NOMO-1 treated with dmso at 0.1 percent for 144 hours (cell line): ENCODE measurements at regions not wholly inside any gene's neighbourhood (a gene's known extent, or its start where the extent isn't known, plus 50 kb on each side); places are given as distances from the start of the nearest gene placed in this dataset.

Experiments
- DNase-seq: peaks from one replicate; lab custom pipeline; 2025; ENCODE audit not compliant: unreplicated experiment; lab: John Stamatoyannopoulos, UW

DNA sequence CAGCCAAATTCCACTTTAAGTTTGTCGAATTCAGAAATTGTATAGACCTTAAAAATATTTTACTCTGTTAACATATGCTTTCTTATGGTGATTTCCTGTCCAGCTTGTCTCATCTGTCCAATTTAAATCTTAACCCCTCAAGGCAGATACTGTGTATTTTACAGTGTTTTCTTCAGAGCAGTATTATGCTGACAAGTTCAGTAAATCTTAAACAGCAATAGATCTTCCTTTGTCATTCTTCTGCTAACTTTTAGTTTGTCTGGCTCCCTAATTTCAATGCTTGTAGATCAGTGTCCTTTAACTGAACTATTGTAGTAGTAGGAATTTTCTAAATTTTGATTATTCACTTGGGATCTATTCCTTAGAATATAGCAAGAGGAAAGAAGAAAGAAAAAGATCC is 52.8 kb upstream of the MEIS1 start:
- no peak for DNase-seq

DNA sequence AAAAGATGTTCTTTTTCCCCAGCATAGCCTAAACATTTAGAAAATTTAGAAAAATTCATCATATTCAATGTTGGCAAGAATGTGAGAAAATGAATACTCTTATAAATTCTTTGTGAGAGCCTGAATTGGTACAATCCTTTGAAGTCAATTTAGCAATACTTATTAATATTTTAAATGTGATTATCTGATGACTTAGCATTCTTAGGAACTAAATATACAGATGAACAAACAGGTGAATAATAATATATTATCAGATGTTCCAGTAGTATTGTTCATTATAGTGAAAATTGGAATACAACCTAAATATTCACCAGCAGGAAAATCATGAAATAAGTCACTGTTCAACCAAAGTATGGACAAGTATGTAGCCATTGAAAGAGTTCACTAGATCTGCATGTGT is 55.5 kb upstream of the MEIS1 start:
- no peak for DNase-seq

DNA sequence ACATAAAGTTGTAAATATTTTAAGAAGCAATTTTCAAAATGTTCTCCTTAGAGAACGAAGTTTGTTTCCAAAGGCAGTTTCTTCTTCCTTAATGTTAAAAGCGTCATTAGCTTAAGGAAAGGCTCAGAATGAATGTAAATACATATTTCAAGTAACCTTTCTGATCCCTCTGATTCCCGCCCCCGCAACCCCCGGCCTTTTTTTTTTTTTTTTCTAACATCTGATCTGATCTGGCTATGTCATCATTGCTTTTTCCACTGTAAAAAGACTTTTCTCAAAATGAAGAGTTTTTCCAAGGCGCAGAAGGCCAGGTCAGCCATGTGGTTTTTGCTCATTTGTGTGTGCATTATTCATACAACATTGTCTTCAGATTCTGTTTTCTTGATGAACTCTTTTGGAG is 57.1 kb upstream of the MEIS1 start:
- DNase-seq, result no peak

DNA sequence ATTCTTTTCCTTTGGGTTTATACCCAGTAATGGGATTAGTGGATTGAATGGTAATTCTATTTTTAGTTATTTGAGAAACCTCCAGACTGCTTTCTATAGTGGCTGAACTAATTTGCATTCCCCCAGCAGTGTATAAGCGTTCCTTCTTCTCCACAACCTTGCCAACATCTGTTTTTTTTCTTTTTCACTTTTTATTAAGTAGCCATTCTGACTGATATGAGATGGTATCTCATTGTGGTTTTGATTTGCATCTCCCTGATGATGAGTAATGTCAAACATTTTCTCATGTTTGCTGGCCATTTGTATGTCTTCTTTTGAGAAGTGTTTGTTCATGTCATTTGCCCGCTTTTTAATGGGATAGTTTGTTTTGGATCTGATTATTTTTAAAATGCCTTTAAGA is 64.1 kb upstream of the MEIS1 start:
- no peak for DNase-seq

DNA sequence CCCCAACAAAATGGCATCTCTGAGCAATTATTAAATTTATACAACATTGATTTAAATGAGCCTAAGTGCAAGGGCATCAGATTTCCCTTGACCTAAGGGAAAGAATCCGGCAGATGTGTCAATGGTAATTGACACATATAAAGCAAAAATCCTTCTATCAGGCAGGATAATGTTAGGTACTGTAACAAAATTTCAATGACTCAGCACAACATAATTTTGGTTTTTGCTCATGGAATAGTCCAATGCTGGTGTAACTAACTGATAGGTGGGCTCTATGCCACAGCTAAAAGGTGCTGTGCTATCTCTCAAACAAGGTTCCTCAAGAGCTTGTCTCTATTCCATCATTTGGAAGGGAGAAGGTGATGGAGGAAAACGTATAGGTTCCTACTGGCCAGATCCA is 68.3 kb upstream of the MEIS1 start:
- DNase-seq, result no peak

DNA sequence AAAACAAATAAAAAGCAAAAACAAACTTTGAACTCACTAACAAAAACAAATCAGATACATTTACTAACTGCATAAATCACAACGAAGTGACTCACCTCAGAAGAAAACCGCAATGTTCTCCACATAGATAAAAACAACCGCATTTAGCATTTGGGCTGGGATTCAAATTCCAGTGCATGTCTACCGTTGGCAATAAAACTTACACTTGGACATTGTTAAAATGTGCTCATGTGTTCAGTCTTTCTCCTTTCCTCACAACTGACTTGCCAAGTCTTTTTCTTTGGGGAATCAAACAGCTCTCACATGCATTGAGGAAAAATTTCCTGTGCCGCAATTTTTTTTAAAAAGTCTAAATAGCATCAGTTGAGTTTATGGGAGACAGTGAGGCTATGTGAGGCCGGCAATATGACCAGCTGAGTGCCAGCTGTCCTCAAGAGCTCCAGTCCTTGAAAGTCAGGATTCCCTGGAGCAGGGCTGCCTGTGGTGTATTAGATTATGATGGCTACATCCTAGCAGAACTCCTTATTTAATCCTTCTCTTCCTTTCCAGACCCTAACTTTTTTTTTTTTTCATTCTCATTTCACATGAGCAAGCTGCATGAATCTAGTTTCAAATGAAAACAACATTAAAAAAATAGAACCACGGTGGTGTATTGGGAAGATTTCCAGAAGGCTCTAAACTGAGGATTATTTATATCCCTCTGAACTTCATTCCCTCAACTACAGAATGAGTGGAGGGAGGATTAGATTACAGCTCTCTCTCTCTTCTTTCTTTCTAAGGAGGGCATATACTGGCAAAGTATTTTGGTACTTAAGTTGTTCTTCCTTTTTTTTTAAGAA is 70.2 kb upstream of the MEIS1 start:
- DNase-seq, result no peak

DNA sequence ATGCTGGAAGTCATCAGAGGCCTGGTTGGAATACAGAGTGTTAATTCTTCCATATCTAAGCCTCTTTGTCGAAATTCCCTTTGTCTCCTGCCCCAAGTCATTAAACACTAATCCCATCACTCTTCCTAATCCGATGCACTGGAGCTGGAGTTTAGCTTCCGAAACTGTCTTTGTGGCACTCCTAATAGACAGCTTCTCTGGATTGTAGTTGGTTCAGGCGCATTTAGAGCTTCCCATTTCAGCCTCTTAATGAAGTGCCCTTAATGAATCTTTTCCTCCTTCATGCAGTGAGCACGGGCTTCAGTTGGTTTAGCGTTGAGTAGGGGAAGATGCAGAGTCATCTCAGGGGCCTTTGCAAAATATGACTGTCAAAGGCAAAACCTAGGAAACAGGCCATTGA is 72.2 kb upstream of the MEIS1 start:
- no peak for DNase-seq

DNA sequence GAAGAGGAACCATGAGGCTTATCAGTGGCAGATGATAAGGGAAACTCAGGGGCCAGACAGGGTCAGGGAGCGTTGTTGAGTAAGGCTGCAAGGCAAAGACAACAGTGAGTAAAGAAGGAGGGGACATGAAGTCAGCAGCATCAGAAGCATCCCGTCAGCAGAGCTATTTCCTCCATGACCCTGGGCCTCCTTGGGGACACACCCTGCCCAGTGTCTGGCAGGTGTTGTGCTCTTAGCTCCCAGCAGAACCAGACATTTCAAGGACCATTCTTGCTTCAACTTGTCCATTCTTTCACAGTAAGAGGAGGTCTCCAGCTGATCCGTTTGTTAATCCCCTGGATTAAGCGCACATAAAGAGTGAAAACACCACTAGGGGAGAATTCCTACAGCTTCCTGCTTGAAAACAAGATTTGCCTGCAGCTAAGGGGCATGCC is 88.7 kb upstream of the MEIS1 start:
- DNase-seq, result no peak

DNA sequence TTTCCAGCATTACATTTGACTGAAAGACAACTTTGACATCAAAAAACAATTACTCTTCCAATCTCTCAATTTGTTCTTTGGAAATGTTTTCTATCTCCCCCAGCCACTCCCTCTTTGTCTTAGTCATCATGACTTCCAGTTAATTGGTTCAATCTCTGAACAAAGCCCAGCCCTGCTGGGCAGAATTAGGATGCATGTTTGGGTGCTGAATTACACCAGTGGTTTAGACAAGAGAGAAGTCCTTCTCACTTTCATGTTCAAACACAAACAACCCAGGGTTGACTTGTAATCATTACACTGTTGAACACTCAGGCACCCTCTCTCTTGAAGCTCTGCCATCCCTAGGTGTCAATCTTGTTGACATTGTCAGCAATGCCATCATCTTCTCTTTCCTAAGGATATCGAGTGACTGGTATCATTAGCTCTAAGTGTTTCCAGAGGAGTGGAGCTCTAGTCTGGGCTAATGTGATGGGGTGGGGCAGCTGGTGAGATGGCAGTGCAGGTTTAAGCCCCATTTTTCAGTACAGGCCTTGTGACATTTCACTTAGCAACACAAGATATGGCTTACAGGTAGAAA is 90.8 kb upstream of the MEIS1 start:
- no peak for DNase-seq

DNA sequence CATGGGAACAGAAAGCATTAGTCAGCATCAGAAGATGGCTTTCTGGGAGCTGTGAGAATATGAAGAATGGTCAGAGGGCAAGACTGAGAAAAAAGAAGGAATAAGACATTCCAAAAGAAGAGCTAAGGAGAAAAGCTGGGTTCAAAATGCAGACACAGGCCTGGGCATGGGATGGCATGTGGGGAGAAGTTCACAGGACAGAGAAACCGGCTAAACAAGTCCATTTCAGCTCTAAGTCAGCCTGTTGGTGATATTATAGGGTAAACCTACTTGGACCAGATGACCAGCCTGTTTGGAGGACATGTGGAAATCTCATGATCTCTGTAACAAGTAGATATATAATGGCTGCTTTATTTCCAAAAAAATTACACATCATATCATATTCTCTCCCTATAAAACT is 91.7 kb upstream of the MEIS1 start:
- DNase-seq, result no peak

DNA sequence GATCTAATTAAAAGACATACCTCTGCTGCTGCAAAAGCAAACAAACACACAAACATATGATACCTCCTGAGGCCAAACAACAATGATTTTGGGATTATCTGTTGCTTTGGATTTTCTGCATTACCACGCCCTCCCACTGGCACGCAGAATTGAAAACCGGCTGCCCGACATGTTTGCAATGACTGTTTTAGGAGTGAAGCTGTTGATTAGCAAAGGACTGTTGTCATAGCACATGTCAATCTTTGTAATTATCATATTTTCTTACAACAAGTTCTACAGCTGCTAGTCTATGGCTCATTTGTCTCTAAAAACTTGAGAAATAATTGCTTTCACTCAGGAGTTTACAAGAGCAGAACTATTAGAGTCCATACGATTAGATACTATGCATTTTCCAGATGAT is 94.4 kb upstream of the MEIS1 start:
- DNase-seq, result no peak

DNA sequence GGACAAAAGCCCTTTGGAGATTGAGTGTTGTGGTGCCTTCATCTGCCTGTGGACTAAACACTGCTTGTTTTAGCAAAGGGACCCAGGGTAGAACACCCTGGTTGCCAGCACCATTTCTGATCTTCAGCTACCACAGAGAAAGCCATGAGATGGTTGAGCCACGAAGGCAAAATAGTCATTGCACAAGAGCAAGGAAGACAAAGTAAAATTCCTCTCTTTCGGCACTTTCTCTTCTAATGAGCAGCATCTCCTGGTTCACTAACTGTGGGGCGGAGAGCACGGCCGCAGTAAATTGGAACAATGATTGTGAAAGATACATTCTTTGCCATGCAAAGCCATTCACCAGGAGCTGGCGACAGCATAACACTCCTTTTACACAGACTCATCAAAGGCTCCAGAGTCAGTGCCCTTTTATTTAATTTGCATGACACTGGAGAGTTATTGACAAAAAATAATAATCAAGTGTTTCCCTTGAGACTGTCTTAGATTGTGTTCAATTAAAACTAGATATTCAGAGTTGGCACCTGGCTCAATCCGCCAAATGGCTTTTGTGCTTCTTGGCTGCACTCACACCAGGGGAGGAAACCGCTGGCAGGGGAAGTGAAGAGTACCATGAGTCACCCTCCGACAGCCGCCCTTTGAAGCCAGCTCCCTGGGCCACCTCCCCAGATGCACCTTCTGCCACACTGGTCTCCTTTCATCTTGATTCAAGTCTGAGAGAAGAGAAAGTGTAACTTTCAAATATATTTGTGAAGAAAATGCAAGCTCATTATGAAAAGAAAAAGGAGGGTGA is 100.5 kb upstream of the MEIS1 start:
- DNase-seq, result no peak

DNA sequence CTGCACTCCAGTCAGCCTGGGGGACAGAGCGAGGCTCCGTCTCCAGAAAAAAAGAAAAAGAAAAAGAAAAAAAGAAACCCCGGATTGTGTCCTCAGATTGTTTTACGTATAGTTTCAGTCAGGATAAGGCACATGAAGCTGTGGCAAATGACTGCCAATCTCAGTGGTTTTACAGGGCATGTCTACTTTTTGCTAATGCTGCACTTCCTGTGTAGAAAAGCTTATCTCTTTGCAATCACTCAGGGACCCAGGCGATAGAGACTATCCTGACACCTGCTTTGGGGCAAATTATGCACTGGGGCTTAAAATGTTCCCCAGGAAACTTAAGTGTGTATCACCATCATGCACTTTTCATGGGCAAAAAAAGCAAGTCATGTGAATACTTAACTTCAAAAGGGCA is 103.7 kb upstream of the MEIS1 start:
- DNase-seq, result no peak

DNA sequence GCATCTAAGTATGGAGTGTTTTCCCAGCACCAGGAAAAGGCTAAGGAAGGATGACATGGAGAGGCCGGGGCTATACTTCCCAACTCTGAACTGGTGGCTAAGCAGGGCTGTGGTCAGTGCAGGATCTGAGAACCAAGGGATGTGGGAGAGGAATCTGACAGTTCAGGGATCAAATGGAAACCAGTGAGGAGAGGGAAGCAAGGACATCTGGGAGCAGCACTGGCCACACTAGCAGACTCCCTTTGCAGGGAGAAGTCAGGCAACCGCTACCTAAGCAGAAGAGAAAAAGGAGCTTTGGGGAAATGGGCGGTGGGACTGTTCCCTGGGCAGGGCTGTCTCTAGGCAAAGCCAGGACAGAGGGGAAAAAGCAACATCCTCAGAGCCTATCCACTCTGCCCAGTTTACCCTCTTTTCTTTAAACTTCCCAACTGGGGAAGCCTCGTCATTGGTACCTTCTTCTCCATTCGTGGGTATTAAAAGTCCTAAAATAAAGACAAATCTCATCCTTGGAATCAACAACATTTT is 105.8 kb upstream of the MEIS1 start:
- no peak for DNase-seq

DNA sequence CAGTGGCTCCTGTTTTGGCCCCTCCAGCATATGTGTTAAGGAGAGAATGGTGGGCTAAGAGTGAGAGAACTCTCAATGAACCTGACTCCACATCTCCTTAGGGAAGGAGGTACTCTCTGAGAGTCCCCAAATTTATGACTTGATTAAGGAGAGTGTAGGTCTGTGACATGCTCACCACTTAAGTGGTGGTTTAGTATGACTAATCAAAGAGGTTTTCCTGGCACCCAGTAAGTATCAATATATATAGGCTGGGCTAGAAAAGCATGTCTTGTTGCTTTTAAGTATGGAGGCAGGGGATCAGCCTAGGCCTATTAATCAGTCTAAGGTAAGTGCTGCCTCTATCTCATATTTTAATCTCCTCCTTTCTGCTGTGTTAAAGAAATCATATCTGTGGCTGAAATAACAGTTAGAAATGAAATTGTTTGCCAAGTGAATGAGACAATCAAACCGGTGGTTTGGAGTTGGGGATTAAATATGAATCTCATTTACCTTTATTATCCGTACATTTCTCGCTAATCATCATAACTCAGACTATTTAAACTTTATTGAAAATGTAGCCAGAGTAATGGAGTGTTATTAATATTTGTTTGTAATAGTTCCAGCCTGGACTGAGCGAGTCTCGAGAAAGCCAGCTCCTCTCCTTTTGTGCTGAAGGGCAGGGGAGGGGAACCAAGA is 107.7 kb upstream of the MEIS1 start:
- DNase-seq, result no peak

DNA sequence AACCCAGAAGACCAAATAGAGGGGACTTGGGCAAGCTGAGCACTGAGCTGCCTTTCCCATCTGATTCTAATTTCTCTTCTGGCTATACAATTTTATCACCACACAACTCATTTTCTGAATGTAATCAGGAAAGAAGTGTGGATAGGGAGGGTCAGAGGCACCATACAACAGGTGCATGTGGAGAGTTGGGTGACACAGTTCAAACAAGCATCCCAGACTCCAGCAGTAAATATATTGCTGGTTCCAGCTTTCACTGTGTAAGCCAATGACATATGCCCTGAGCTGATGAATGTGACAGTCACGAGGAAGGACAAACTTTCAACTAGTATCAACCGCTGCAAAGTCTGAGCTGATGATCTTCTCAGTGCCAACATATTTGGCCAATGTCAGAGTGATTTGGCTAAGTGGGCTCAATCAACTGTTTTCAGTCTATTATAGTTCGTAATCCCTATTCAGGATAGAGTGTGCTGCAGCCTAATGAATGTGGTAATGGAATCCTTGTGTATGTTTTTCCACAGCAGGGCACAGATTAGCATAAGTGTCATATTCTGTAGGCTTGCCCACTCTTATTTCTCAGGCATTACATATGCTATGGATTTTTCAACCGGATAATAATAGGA is 109.9 kb upstream of the MEIS1 start:
- no peak for DNase-seq

DNA sequence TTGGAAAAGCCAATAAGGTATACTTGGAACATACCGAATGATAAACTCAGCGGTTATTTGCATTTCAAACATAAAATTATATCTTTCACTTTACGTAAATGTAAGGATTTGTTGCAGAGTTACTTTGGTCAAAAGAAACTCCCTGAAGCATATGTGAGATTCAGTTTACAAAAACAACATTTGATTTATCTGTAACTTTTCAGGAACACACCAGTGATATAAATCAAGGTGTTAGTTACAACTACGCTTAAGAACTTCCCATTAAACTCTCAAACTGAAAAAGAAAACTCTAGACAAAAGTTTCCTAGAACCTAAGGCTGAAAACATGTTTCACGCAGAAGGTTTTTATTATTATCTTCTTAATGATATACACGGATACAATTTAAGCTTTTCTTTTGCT is 110.6 kb upstream of the MEIS1 start:
- DNase-seq, result no peak

DNA sequence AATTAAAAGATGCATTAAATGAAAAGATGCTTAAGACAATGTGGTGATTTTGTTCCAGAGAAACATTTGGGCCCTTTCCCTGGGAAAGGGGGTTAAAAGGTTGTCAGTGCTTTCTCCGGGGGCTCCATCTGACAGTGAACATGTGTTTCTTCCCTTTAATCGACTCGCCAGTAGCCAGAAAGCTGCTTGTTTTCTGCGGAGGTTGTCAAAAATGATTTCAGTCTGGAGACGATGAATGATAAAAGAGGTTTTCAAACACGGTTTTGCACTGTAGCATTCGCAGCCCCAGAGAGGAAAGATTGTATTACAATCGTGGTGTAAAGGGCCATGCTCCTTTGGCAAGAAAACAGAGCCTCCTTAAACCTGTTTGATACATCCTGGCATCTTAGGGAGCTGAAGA is 111.5 kb upstream of the MEIS1 start:
- DNase-seq, result no peak

DNA sequence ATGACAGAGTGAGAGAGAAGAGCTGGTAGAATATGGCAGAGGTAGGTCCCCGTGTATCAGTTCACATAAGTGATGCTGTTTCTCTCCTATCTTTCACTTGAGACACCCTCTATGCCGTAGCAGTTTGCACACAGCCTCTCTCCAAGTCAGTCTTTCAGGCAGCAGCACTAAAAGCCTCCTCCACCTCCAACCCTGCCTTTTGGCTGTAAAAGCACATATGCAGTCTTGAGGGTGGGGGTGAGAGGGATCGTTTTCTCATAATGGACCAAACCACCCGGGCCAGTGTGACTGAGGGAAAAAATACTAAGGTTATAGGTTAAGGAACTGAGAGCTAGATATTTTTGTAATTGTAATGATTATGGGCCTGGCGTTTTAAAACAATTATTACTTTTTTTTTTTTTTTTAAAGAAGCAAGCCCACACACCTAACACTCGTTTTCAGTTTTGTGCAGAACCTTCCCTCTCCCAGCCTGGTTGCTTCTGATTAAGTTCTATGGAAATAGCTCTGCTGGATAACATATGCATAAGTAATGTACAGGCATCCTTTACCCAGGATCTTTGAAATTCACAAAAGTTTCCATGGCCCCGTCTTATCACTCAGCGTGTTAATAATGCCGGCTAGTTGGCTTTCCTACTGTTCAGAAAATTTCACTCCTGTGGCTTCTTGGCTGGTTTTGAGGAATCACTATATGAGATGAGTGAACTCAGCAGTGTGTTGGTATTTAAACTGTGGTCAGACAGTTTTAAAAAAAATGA is 112.2 kb upstream of the MEIS1 start:
- no peak for DNase-seq

DNA sequence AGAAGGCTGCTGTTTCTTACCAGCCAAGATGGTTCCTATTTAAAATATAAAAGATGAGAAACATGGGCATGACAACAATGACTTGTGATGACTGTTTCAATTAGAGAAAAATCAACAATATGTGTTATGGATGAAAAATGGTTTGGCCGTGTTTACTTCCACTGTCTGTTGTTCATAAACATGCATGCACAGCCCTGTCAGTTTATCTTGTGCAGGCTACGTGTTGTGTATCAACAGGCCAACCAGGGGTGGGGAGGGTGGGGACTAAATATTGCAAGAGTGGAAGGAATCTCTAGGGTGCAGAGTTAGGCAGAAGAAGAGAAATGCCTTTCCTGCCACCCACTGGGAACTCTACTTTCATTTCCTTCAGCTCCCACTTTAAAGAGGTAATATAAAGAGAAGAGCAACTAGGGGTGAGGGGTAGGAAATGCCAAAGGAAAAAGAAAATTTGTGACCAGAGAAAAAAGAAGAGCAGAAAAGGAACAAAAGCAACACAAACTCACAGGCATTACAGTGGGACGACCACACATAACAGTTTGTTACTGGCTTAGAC is 116.8 kb upstream of the MEIS1 start:
- DNase-seq, result no peak
